AG04450 (cell line): ENCODE measurements at regions not wholly inside any gene's neighbourhood (a gene's known extent, or its start where the extent isn't known, plus 50 kb on each side); places are given as distances from the start of the nearest gene placed in this dataset.

Experiments
- CTCF ChIA-PET: fragments of 300-600, 350-600 bp; formaldehyde crosslinking; extraction: SDS; loops from one replicate; lab custom pipeline; 2022; ENCODE audit warnings: antibody characterized with exemption, inconsistent platforms; lab: Charles Lee
- POLR2A ChIA-PET: fragments of 350-600 bp; formaldehyde crosslinking; extraction: SDS; loops from one replicate; lab custom pipeline; 2021; ENCODE audit warnings: antibody characterized with exemption, inconsistent platforms; lab: Yijun Ruan, JAX
- DNase-seq: peaks from one replicate; pipeline ENCODE4 v3.0.0-alpha.2; 2011; ENCODE audit warnings: low read depth, low spot score
- H3K27ac ChIP-seq: one replicate; pipeline ENCODE4 v1.5.1; 2012; ENCODE audit warnings: low read depth, low read length, control low read depth
- H3K27me3 ChIP-seq: one replicate; pipeline ENCODE4 v1.6.0; 2012; ENCODE audit warnings: low read length; ENCODE audit not compliant: control insufficient read depth, insufficient read depth
- H3K4me3 ChIP-seq: 2 replicates; pipeline ENCODE4 v1.5.1; 2011; ENCODE audit warnings: mild to moderate bottlenecking, low read depth, low read length, control low read depth
- H3K9me3 ChIP-seq: 2 replicates; pipeline ENCODE4 v1.5.1; 2012; ENCODE audit warnings: low read length; ENCODE audit not compliant: control insufficient read depth, insufficient read depth
- TF ChIP-seq, protein P1 (sequence below): IDR thresholded peaks from 2 replicates; pipeline ENCODE4 v1.5.1; 2011; ENCODE audit warnings: low read depth, low read length, control low read depth, inconsistent platforms

DNA sequence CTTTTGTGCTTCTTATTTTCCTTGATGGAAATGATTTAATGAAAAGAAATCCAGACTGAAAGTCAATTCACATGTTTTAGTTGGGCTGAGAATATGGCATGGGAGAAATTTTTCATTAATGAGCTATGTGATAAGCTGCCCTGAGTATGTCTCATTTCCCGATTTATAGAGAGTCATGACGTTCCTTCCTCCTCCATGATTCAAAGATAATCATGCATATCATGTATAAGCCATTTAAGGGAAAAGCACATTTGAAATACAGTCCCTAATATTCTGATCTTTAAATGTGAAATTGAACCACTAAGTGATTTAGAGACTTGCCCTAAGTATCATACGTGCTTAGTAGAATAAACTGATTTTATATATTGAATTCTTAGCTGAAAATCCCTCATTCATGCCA is 840.9 kb downstream of the PCDH17 start:
- DNase-seq: no peak
- Histone ChIP-seq H3K9me3 (no peaks in the 10 kb centered on the region; the same call in none of the 2 replicates), H3K4me3 (no peak overlapping the region), H3K27me3 (no peaks in the 10 kb centered on the region), H3K27ac (no peak overlapping the region)
- TF ChIP-seq, protein P1, sequence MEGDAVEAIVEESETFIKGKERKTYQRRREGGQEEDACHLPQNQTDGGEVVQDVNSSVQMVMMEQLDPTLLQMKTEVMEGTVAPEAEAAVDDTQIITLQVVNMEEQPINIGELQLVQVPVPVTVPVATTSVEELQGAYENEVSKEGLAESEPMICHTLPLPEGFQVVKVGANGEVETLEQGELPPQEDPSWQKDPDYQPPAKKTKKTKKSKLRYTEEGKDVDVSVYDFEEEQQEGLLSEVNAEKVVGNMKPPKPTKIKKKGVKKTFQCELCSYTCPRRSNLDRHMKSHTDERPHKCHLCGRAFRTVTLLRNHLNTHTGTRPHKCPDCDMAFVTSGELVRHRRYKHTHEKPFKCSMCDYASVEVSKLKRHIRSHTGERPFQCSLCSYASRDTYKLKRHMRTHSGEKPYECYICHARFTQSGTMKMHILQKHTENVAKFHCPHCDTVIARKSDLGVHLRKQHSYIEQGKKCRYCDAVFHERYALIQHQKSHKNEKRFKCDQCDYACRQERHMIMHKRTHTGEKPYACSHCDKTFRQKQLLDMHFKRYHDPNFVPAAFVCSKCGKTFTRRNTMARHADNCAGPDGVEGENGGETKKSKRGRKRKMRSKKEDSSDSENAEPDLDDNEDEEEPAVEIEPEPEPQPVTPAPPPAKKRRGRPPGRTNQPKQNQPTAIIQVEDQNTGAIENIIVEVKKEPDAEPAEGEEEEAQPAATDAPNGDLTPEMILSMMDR: no peak
- POLR2A ChIA-PET: no interaction called here
- CTCF ChIA-PET: interaction anchor here (0.7 kb wide), 1 partner anchor 784 kb away, joined by 3 read pairs; no protein-coding TSS in a partner anchor

DNA sequence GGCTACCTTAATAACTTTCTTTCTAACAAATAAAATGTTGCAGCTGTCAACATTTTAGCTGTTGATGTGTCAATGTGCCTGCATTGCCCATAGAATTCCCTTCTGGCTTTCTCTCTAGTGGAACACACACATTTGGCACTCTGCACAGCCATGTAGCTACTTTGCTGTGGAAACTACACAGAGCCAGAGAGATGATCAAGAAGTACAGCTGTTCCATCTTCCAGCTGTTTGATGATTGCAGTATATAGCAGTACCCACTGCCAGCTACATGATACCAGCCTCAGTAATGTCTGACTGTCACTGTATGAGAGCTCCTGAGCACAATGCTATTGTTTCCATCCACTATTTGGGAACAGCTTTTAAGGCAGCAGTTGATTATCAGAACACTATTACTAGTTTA is 843.0 kb downstream of the PCDH17 start:
- TF ChIP-seq, protein P1: no peak
- Histone ChIP-seq H3K4me3 (no peak overlapping the region), H3K9me3 (peaks cover 3% of the 10 kb centered on the region), H3K27ac (no peak overlapping the region), H3K27me3 (no peaks in the 10 kb centered on the region)
- ChIA-PET CTCF (no interaction called here), POLR2A (no interaction called here)
- no peak for DNase-seq

DNA sequence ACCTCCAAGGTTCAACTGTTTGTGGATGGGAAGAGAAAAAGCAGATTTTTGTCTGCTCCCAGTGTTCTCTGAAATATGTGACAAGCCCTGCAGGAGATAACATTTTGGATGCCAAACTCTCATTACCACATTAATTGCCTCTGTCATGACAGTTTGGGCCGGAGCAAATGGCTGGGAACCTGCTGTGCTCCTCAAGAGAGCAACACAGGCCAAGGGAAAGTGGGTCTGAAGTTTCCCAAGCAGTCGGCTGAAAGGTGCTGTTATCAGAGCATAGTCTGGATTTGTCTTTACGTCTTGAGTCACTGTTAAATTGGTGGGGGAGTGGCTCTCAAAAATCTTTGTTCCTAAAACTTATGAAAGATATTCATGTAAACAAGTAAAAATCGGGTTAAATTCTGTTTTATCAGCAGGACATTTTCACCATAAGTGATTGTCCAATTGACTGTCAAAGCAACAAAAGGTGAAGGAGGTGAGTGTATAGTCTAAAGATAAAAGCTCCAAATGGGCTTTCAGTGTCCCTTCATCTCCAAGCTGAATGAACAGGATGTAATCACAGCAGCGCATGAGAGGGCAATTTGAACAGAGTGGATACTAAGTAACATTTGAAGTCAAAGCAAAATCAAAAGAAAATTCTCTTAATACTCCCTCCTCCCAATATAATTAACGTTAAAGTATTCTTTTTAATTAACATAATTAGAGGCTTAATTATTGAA is 844.8 kb downstream of the PCDH17 start:
- peaks cover 3% of the 10 kb centered on the region for H3K9me3 ChIP-seq
- no peaks in the 10 kb centered on the region for H3K27me3 ChIP-seq
- ChIA-PET POLR2A (no interaction called here), CTCF (no interaction called here)
- H3K4me3 ChIP-seq: no peak overlapping the region
- no peak overlapping the region for H3K27ac ChIP-seq
- no peak for DNase-seq
- TF ChIP-seq, protein P1: no peak

DNA sequence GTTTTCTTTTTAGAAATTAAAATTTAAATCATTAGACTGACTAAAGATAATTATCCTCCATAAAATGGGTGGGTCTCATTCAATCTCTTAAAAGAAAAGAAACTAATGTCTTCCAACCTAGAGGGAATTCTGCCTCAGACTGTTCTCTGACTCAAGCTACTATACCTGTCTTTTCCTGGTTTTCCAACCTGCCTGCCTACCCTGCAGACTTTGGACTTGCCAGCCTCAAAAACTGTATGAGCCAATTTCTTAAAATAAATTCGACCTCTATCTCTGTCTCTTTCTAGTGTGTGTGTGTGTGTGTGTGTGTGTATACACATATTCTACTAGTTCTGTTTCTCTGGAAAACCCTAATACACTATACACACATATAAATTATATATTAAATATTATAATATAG is 847.3 kb downstream of the PCDH17 start:
- no peaks in the 10 kb centered on the region for H3K27me3 ChIP-seq
- ChIA-PET CTCF (no interaction called here), POLR2A (no interaction called here)
- TF ChIP-seq, protein P1: no peak
- no peak for DNase-seq
- peaks cover 3% of the 10 kb centered on the region for H3K9me3 ChIP-seq
- no peak overlapping the region for H3K27ac ChIP-seq
- no peak overlapping the region for H3K4me3 ChIP-seq

DNA sequence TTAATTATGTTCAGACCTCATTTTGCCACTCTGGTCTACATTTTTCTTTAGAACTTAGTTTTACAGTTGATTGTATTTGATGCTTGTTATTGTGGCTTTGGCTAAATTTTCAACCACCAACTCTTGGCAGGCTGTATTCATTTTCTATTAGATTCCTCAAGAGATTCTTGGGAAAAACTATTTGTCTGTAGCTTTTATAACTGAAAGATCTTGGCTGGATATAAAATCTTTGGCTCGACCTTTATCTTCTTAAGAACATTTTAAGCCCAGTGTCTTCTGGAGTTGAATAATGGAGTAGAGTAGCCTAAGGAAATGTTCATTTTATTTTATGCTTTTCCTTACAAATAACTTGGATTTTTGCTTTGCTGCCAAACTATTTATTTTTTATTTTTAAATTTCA is 848.5 kb downstream of the PCDH17 start:
- H3K27me3 ChIP-seq: no peaks in the 10 kb centered on the region
- no peak overlapping the region for H3K27ac ChIP-seq
- no peak for DNase-seq
- peaks cover 4% of the 10 kb centered on the region for H3K9me3 ChIP-seq
- ChIA-PET POLR2A (no interaction called here), CTCF (no interaction called here)
- H3K4me3 ChIP-seq: no peak overlapping the region
- TF ChIP-seq, protein P1: no peak
